ENCODE measurements at regions not wholly inside any gene's neighbourhood (a gene's known extent, or its start where the extent isn't known, plus 50 kb on each side); places are given as distances from the start of the nearest gene placed in this dataset.
A peak's percentile ranks its signal among the peaks of the same experiment; 100 is the strongest.

GRCh38 chr3:117550766-117551165 is 841.2 kb downstream of the TUSC7 start:
- no peak for DNase-seq

- peak in 1 of 3 donors; percentile 5 for DNase-seq
Observed at GRCh38 chr3:117553461-117553860, 843.9 kb downstream of the TUSC7 start.

- no peak for DNase-seq
Observed at GRCh38 chr3:117556646-117557407, 847.2 kb downstream of the TUSC7 start.

- DNase-seq: no peak
Observed at GRCh38 chr3:117557464-117558090, 848.0 kb downstream of the TUSC7 start.

GRCh38 chr3:117558681-117559080 is 849.1 kb downstream of the TUSC7 start:
- DNase-seq: no peak

- DNase-seq: no peak
Observed at GRCh38 chr3:117562000-117562399, 852.4 kb downstream of the TUSC7 start.

- no peak for DNase-seq
Observed at GRCh38 chr3:117563063-117563462, 853.5 kb downstream of the TUSC7 start.

- DNase-seq: no peak
Observed at GRCh38 chr3:117565777-117566176, 856.2 kb downstream of the TUSC7 start.

- DNase-seq: no peak
Observed at GRCh38 chr3:117566926-117567325, 857.3 kb downstream of the TUSC7 start.

- DNase-seq: no peak
Observed at GRCh38 chr3:117567382-117567781, 857.8 kb downstream of the TUSC7 start.

GRCh38 chr3:117567906-117568305 is 858.3 kb downstream of the TUSC7 start:
- no peak for DNase-seq

GRCh38 chr3:117572786-117573185 is 863.2 kb downstream of the TUSC7 start:
- peak; percentile 12 to 33 (median 13) for DNase-seq

GRCh38 chr3:117580806-117581205 is 871.2 kb downstream of the TUSC7 start:
- no peak for DNase-seq

GRCh38 chr3:117586161-117586560 is 876.6 kb downstream of the TUSC7 start:
- no peak for DNase-seq

- no peak for DNase-seq
Observed at GRCh38 chr3:117587416-117587815, 877.8 kb downstream of the TUSC7 start.

GRCh38 chr3:117589454-117589853 is 879.9 kb downstream of the TUSC7 start:
- no peak for DNase-seq

GRCh38 chr3:117595615-117596014 is 886.0 kb downstream of the TUSC7 start:
- no peak for DNase-seq

- no peak for DNase-seq
Observed at GRCh38 chr3:117596503-117596902, 886.9 kb downstream of the TUSC7 start.

- no peak for DNase-seq
Observed at GRCh38 chr3:117597865-117598264, 888.3 kb downstream of the TUSC7 start.

- DNase-seq: no peak
Observed at GRCh38 chr3:117600112-117600511, 890.5 kb downstream of the TUSC7 start.

GRCh38 chr3:117600666-117601065 is 891.1 kb downstream of the TUSC7 start:
- no peak for DNase-seq

- DNase-seq: no peak
Observed at GRCh38 chr3:117602058-117602644, 892.6 kb downstream of the TUSC7 start.

- no peak for DNase-seq
Observed at GRCh38 chr3:117603097-117603496, 893.5 kb downstream of the TUSC7 start.
